ENCODE measurements at regions not wholly inside any gene's neighbourhood (a gene's known extent, or its start where the extent isn't known, plus 50 kb on each side); places are given as distances from the start of the nearest gene placed in this dataset.

GRCh38 chr1:201598396-201598795, 59.5 kb downstream of the NAV1 start:
- TF ChIP-seq ISL1 (CRISPR knock-in tag; IDR thresholded peaks at IDR 0.05), result no peak
- TF ChIP-seq, protein P1, sequence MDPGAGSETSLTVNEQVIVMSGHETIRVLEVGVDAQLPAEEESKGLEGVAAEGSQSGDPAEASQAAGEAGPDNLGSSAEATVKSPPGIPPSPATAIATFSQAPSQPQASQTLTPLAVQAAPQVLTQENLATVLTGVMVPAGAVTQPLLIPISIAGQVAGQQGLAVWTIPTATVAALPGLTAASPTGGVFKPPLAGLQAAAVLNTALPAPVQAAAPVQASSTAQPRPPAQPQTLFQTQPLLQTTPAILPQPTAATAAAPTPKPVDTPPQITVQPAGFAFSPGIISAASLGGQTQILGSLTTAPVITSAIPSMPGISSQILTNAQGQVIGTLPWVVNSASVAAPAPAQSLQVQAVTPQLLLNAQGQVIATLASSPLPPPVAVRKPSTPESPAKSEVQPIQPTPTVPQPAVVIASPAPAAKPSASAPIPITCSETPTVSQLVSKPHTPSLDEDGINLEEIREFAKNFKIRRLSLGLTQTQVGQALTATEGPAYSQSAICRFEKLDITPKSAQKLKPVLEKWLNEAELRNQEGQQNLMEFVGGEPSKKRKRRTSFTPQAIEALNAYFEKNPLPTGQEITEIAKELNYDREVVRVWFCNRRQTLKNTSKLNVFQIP (CRISPR knock-in tag; IDR thresholded peaks at IDR 0.05; ENCODE audit: borderline replicate concordance, low read depth), result no peak
- TF ChIP-seq, protein P2, sequence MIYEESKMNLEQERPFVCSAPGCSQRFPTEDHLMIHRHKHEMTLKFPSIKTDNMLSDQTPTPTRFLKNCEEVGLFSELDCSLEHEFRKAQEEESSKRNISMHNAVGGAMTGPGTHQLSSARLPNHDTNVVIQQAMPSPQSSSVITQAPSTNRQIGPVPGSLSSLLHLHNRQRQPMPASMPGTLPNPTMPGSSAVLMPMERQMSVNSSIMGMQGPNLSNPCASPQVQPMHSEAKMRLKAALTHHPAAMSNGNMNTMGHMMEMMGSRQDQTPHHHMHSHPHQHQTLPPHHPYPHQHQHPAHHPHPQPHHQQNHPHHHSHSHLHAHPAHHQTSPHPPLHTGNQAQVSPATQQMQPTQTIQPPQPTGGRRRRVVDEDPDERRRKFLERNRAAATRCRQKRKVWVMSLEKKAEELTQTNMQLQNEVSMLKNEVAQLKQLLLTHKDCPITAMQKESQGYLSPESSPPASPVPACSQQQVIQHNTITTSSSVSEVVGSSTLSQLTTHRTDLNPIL (CRISPR knock-in tag; IDR thresholded peaks at IDR 0.05; ENCODE audit: low read depth), result no peak
- TF ChIP-seq ZFP30 (CRISPR knock-in tag; IDR thresholded peaks at IDR 0.05), result no peak
- TF ChIP-seq TOX (CRISPR knock-in tag; IDR thresholded peaks at IDR 0.05; ENCODE audit: borderline replicate concordance), result no peak
